ENCODE measurements at regions not wholly inside any gene's neighbourhood (a gene's known extent, or its start where the extent isn't known, plus 50 kb on each side); places are given as distances from the start of the nearest gene placed in this dataset.
A peak's percentile ranks its signal among the peaks of the same experiment; 100 is the strongest.

DNA sequence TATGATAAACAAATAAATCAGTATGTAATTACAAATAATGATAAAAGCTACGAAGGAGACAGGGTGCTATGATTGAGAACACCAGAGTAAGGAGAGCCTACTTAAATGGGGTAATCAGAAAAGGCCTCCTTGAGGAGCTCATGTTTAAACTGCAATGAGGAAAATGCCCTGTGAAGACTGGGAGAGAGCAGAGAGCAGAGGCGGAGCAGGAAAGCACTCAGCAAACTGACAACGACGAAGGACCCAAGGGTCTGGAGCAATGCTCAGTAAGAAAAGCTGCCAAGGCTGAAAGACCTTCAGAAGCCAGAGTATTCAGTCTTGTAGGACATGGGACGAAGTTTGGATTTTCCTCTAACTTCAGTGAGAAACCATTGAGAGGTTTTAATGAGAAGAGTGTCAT, 114.2 kb upstream of the PLEKHA5 start:
- DNase-seq (ENCODE audit: low read depth) = no peak

- DNase-seq (ENCODE audit: low read depth) = peak; percentile 63
These were observed 111.1 kb upstream of the PLEKHA5 start for GRCh38 chr12:19018302-19018970.

GRCh38 chr12:19021240-19021639, 108.3 kb upstream of the PLEKHA5 start:
- DNase-seq (ENCODE audit: low read depth) = no peak

DNA sequence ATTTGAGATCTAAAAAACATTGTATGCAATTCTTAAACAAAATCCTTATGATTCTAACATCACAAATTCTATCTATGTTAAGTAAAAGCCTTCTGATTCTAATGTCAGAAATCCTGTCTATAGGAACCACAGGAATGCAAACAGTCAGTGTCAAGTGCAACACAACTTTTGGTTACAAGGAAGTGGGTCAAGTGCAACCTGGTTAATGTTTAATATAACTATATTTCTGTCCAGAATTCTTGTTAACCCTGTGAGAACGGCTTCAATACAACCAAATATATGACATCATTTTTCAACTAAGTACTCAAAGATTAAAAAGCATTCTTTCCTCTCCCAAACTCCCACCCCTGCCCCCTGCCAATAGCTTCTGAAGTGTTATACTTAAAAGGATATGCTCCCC, 107.9 kb upstream of the PLEKHA5 start:
- no peak for DNase-seq (ENCODE audit: low read depth)

GRCh38 chr12:19025582-19025981, 104.0 kb upstream of the PLEKHA5 start:
- no peak for DNase-seq (ENCODE audit: low read depth)

GRCh38 chr12:19026034-19026433, 103.5 kb upstream of the PLEKHA5 start:
- no peak for DNase-seq (ENCODE audit: low read depth)

GRCh38 chr12:19026614-19027488, 102.7 kb upstream of the PLEKHA5 start:
- DNase-seq (ENCODE audit: low read depth) = no peak

DNA sequence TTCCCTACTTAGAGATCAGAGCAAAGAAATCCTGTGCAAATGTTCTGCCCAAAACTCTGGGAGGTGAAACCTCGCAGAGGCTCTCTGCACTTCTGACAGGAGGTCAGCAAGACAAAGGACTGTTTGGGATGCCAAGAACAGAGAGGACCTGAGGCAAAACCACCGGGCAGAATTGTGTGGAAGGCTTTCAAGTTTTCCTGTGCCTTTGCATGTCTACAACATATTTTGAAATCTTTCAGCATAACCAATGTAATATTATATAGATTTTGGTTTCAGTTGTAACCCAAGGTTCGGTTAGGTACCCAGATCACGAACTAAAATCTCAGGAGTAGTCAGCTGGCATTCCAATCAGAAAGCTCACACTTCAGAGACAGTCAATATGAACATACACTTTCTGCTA, 99.4 kb upstream of the PLEKHA5 start:
- DNase-seq (ENCODE audit: low read depth) = peak; percentile 12

DNA sequence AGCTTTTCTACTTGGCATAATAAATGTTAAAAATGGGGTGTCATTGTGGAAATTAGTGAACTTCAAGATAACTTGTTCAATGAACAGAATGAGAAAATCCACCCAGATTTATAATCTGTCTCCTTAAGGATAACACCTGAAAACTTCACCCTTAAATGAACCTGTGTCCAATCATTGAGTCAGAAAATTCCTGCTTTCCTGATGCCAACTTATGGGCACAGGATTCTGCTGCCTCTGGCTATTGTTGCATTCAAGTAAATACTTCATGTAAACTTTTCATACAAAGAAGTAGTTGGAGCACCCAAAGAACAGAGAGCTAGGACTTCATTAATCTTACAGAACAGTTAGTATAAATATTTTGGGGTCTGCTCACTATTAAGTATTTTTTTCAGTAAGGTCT, 98.9 kb upstream of the PLEKHA5 start:
- no peak for DNase-seq (ENCODE audit: low read depth)

DNA sequence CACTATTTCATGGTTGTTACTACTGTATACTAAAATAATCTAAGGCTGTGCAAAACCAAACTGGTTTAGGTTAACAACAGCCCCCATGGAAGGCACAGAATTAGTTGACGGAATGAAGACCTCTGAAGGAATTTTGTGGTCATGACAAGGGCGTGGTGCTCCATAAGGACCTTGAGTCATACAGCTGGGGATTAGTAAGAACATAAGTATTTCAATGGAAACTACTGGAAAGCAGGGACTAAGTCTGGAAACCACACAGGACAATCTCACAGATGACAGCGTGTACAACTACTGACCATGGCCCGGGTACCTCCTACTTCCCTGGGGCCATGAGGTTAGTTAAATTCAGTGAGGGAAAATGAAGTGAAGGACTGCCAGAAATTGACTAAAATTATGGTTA, 98.5 kb upstream of the PLEKHA5 start:
- peak; percentile 57 for DNase-seq (ENCODE audit: low read depth)

GRCh38 chr12:19032826-19033225, 96.7 kb upstream of the PLEKHA5 start:
- no peak for DNase-seq (ENCODE audit: low read depth)

DNA sequence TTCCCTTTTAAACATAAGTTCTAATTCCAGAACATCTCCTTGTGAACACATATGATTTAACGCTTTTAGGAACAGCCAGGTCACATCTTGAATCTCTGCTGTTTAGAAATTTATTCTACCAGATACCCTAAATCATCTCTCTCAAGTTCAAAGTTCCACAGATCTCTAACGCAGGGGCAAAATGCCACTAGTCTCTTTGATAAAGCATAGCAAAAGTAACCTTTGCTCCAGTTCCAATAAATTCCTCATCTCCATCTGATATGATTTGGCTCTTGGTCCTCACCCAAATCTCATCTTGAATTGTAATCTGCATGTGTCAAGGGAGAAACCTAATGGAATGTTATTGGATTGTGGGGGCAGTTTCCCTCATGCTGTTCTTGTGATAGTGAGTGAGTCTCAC, 96.3 kb upstream of the PLEKHA5 start:
- no peak for DNase-seq (ENCODE audit: low read depth)

DNA sequence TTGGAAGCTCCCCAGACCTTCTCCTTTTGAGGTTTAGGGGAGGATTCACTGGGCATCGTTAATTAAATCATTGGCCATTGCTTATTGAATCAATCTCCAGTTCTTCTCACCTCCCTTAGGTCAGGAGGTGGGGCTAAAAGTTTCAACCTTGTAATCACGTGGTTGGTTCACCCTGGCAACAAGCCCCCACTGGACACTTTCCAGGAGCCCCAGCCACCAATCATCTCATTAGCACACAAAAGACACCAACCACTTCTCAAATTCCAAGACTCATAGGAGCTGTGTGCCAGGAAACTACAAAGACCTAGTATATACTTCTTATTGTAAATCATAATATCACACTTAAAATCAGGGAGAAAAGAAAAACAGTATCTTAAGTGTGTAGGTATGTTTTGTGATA, 94.6 kb upstream of the PLEKHA5 start:
- DNase-seq (ENCODE audit: low read depth) = no peak

DNA sequence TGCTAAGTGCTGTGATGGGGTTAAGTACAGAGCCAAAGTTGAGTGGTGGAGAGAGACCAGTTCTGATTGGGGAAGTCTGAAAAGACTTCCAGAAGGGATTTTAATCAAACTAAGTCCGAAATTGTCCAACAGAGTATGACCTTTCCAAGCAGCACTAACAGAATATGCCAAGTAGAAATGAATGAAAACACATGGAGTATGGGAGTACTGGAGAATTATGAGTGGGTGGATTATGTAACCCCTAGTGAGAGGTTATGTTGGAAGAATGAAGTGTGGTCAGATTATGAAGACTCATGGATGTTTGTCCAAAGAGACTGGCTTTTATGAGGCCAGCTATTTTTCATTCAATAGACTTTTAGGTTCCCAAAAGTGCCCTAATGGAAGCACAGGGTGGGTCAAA, 94.0 kb upstream of the PLEKHA5 start:
- peak; percentile 50 for DNase-seq (ENCODE audit: low read depth)

DNA sequence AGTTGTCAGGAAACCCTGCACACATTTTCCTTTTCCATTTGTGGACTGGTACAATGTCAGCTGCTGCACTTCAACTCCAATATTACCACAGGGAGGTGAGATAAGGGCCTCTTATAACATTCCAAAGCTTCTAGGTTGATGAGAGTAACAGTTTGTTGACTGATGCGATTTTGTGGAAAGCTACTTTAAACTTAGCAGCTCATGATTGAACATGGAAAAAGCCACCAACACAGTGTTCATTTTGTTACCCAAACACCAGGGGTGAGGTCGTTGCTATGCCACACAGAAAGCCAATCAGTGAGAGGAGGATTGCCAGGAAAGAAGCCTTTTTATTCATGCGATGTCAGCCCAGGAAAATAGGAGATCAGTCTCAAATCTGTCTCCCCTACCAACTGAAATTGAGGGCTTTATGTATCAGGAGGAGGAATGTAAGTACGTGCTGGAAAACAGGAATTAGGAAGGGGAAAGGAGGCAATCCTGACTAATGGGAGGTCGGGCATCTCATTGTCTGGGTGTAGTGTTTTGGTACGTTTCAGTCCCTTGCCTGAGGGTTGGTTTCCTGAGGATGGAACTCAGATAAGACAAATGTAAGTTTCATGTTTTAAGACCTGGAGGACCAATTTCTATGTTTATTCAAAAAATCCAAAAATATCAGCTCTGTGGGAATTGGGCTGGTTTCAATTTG, 92.7 kb upstream of the PLEKHA5 start:
- no peak for DNase-seq (ENCODE audit: low read depth)

GRCh38 chr12:19038209-19038608, 91.3 kb upstream of the PLEKHA5 start:
- DNase-seq (ENCODE audit: low read depth) = no peak

- DNase-seq (ENCODE audit: low read depth) = no peak
These were observed 90.0 kb upstream of the PLEKHA5 start for GRCh38 chr12:19039515-19039914.

GRCh38 chr12:19042221-19042620, 87.3 kb upstream of the PLEKHA5 start:
- DNase-seq (ENCODE audit: low read depth) = no peak

DNA sequence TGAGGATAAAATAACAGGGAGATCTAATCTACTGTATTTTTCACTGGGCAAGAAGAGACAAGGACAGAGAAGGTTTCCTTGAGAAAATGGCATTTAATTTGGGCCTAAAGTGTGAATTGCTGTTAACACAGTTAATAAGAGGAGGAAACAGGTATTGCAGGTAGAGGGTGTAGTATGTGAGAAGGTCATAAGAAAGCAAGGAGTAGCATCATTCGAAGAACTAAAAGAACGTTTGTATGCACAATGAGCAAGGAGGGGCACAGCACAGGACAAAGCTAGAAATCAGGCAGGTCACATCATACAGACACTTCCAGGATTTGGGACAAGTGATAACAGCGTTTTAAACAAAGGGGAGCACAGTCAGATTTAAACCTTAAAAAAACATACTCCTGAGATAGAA, 85.1 kb upstream of the PLEKHA5 start:
- DNase-seq (ENCODE audit: low read depth) = no peak

- no peak for DNase-seq (ENCODE audit: low read depth)
These were observed 84.6 kb upstream of the PLEKHA5 start for GRCh38 chr12:19044891-19045290.

DNA sequence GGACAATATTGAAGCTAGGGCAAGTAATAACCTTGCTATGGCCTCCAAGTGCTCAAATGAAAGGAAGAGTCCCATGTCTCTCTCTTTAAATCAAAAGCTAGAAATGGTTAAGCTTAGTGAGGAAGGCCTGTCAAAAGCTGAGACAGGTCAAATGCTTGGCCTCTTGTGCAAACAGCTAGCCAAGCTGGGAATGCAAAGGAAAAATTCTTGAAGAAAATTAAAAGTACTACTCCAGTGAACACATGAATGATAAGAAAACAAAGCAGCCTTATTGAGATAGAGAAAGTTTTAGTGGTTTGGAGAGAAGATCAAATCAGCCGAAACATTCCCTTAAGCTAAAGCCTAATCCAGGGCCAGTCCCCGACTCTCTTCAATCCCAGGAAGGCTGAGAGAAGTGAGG, 84.1 kb upstream of the PLEKHA5 start:
- DNase-seq (ENCODE audit: low read depth) = no peak

DNA sequence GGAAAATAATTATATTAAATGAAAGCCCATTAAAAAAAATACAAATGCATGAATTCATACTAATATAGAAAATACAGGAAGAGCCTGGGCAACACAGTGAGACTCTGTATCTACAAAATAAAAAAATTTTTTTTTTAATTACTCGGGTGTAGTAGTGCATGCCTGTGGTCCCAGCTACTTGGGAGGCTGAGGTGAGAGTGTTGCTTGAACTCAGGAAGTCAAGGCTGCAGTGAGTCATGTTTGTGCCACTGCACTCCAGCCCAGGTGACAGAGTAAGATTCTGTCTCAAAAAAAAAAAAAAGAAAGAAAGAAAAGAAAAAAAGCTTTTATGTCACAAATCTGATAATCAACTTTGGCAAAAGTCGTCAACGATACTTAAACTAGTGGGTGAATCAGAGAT, 80.6 kb upstream of the PLEKHA5 start:
- DNase-seq (ENCODE audit: low read depth) = no peak

- DNase-seq (ENCODE audit: low read depth) = no peak
These were observed 76.8 kb upstream of the PLEKHA5 start for GRCh38 chr12:19052689-19053088.
